Ectodermal cell (in vitro differentiated cells): ENCODE measurements at regions not wholly inside any gene's neighbourhood (a gene's known extent, or its start where the extent isn't known, plus 50 kb on each side); places are given as distances from the start of the nearest gene placed in this dataset.

ENCODE experiments used
- H3K27ac ChIP-seq: 2 replicates; pipeline ENCODE4 v1.7.0; 2013; ENCODE audit warnings: mild to moderate bottlenecking, low read depth, low read length; ENCODE audit not compliant: insufficient read depth, poor library complexity, severe bottlenecking
- H3K27me3 ChIP-seq: 2 replicates; pipeline ENCODE4 v1.7.0; 2013; ENCODE audit warnings: mild to moderate bottlenecking, low read length; ENCODE audit not compliant: insufficient read depth, control insufficient read depth, poor library complexity, severe bottlenecking
- H3K36me3 ChIP-seq: one replicate; pipeline ENCODE4 v1.7.0; 2013; ENCODE audit warnings: low read length; ENCODE audit not compliant: control insufficient read depth, insufficient read depth
- H3K4me1 ChIP-seq: one replicate; pipeline ENCODE4 v1.7.0; 2013; ENCODE audit warnings: low read length; ENCODE audit not compliant: control insufficient read depth, insufficient read depth
- H3K4me3 ChIP-seq: 2 replicates; pipeline ENCODE4 v1.7.0; 2013; ENCODE audit warnings: low read depth, low read length, control low read depth; ENCODE audit not compliant: insufficient read depth
- H3K9me3 ChIP-seq: 2 replicates; pipeline ENCODE4 v1.7.0; 2013; ENCODE audit warnings: mild to moderate bottlenecking, low read length, moderate library complexity; ENCODE audit not compliant: control insufficient read depth
- WGBS, 2 experiments: methylation state at CpG; one replicate each; pipeline ENCODE4 v1.1.7; 2013; ENCODE audit warnings: missing lambda C conversion rate in 2 of 2; 5-methylcytosine and 5-hydroxymethylcytosine counted together

DNA sequence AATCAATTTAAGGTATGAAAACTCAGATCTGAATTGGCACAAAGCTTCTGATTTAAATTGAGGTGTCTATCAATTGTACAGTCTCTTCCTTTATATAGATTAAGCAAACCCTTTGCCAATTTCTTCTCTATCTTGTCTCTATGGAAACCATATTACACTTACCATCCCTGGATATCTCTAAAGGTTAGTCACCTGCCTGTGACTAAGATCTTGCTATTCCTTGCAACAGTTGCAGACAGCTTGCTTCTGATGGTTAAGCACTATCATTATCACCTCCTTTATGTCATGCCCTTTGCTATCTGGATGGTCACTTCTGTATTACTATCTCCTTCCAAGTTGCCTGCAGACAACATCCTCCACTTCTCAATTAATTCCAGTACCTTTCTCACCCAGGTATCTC is 998.6 kb upstream of the B3GALT2 start:
- Histone ChIP-seq H3K36me3 (no peaks in the 10 kb centered on the region), H3K4me1 (no peaks in the 10 kb centered on the region), H3K27ac (no peak overlapping the region), H3K9me3 (no peaks in the 10 kb centered on the region), H3K27me3 (no peaks in the 10 kb centered on the region), H3K4me3 (no peak overlapping the region)

DNA sequence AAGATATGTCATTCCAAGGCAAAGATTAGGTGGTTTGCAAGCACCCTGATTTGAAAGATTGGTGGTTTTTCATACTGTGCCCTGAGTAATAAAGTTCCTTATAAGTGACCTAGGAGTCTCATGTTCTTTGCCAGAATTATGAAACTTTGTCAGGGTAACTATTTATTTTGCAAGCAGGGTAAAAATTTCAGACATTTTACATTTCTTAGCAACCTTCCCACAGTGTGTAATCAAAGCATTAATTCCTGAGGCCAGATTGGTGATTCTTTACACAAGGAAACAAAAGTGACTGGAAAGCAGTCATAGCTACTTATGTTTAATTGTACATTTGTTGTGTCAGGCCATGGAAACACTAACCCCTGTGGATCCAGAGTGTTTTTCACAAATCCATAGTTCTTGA is 998.0 kb upstream of the B3GALT2 start:
- Histone ChIP-seq H3K9me3 (no peaks in the 10 kb centered on the region), H3K4me1 (no peaks in the 10 kb centered on the region), H3K27ac (no peak overlapping the region), H3K27me3 (no peaks in the 10 kb centered on the region), H3K36me3 (no peaks in the 10 kb centered on the region), H3K4me3 (no peak overlapping the region)

DNA sequence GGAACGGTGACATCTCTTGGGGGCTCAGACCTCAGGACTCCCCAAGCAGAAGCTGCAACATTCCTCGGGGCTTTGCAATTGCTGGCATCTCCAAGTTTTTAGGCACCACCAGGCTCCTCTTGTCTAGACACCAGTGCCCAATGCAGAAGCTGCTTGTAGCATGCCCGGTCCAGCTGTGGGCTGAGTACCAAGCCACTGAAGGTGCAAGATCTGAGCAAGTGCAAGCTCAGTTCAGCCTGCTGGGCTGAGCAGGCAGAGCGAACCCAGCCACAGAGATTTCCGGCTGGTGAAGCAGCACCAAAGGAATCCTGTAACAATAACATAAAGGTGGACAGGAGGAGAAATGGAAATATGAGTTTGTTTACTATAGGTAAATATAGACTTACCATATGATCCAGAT is 995.4 kb upstream of the B3GALT2 start:
- no peaks in the 10 kb centered on the region for H3K9me3 ChIP-seq
- no peak overlapping the region for H3K4me3 ChIP-seq
- H3K36me3 ChIP-seq: no peaks in the 10 kb centered on the region
- no peaks in the 10 kb centered on the region for H3K4me1 ChIP-seq
- 92 to 98% methylated on average over 5 of the region's 5 CpGs for WGBS, 2 experiments
- no peaks in the 10 kb centered on the region for H3K27me3 ChIP-seq
- H3K27ac ChIP-seq: no peak overlapping the region

DNA sequence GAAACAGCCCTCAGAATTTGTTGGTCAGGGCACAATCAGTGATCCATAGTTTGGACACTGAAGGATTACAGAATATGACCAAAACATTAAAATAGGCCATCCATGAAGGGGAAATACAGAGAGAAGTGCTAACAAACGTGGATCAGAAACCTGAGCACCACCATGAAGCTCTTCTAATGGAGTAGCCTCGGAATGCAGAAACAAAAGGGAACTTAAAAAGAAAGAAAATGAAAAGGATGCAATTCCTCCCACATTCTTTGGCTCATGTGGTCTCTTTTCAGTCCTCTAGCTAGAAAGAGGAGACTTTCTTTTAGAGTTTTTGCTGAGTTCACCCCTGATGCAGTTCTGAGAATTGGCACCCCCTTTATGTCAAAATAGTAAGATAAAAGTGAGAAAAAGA is 989.8 kb upstream of the B3GALT2 start:
- Histone ChIP-seq H3K9me3 (no peaks in the 10 kb centered on the region), H3K27me3 (no peaks in the 10 kb centered on the region), H3K4me1 (peaks cover 4% of the 10 kb centered on the region), H3K36me3 (no peaks in the 10 kb centered on the region), H3K27ac (no peak overlapping the region), H3K4me3 (no peak overlapping the region)
- WGBS, 2 experiments: 8 to 25% methylated on average over 2 of the region's 2 CpGs

DNA sequence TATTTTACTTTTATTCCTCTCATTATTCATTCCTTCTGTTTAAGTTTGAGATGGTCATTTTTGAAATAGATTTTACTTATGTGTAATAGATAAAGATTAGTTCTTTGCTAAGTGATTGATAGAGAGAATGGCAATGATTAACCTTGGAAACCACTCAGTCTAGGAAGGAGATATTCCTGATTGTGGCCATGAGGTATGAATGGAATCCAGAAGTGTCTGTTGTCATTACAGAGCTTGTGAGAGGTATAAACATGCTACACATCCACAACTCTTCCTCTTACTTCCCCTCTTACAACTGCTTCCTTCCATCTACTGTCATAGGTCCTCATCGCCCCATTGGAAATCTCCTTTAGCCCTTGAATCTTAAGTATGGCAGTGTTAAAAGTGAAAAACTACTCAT is 988.8 kb upstream of the B3GALT2 start:
- H3K4me3 ChIP-seq: no peak overlapping the region
- H3K4me1 ChIP-seq: peaks cover 4% of the 10 kb centered on the region
- H3K27ac ChIP-seq: no peak overlapping the region
- no peaks in the 10 kb centered on the region for H3K36me3 ChIP-seq
- WGBS, 2 experiments: 100% methylated on average over 1 of the region's 1 CpG; no CpG with 5 or more reads in 1 of the 2 experiments
- H3K9me3 ChIP-seq: no peaks in the 10 kb centered on the region
- H3K27me3 ChIP-seq: no peaks in the 10 kb centered on the region

DNA sequence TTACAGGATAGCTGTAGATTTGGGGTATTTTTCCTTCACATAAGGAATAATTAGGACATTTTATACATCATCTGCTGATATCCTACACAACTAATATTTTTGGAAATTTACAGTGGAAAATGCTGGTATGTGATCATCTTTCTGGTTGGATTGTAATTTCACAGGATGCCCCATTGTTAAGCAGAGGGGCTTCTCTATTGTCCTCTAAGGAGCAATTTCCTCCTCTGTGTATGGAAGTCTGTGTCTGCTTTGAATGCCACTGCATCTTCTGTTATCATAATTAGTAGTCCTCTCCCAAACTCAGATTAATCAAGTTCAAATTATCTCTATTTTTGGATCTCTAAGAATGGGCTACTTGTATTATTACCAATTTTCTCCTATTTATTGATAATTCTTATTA is 988.1 kb upstream of the B3GALT2 start:
- Histone ChIP-seq H3K4me3 (no peak overlapping the region), H3K27me3 (no peaks in the 10 kb centered on the region), H3K27ac (no peak overlapping the region), H3K9me3 (no peaks in the 10 kb centered on the region), H3K36me3 (no peaks in the 10 kb centered on the region), H3K4me1 (peaks cover 4% of the 10 kb centered on the region)

DNA sequence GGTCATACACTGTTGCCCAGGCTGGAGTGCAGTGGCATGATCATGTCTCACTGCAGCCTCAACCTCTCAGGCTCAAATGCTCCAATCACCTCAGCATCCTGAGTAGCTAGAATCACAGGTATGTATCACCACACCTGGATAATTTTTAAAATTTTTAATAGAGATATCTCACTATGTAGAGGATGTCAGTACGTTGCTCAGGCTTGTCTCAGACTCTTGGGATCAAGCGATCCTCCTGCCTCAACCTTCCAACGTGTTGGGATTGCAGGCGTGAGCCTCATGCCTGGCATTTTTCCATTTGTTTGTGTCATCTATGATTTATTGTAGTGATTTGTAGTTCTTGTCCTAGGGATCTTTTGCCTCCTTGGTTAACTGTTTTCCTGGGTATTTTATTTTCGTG is 985.2 kb upstream of the B3GALT2 start:
- H3K4me3 ChIP-seq: no peak overlapping the region
- no peaks in the 10 kb centered on the region for H3K9me3 ChIP-seq
- H3K27ac ChIP-seq: no peak overlapping the region
- peaks cover 4% of the 10 kb centered on the region for H3K4me1 ChIP-seq
- no peaks in the 10 kb centered on the region for H3K36me3 ChIP-seq
- WGBS, 2 experiments: 95% methylated on average over 5 of the region's 5 CpGs
- H3K27me3 ChIP-seq: no peaks in the 10 kb centered on the region

DNA sequence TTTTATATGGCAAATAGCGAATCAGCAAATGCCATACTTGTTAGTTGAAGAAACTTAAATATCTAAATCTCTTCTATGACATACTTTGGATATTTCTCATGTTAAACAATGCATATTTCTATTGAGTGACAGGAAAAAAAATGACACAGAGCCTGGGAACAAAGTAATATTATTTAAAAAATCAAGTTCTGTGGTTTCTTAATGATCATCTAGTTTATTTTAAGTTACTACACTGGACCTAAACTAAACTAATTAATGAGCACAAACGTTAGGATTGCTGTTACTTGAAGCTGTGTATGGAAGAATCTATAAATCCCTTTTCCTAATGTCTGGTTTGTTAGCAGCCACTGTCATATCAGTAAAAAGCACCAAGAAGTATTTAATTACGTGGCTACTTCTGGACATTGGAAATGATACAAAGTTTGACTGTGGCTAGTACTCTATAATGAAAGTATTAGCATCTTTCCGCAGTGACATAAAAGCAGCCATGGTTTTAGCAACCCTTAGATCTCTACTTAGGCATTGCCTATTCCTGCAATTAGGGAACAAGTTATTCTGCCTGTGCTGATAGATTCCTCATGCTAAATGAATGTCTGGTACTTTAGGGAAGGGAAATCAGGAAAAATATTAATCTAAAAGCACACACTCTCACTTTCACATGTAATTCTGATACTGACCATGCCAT is 981.7 kb upstream of the B3GALT2 start:
- no peaks in the 10 kb centered on the region for H3K9me3 ChIP-seq
- H3K27ac ChIP-seq: no peak overlapping the region
- no peaks in the 10 kb centered on the region for H3K27me3 ChIP-seq
- H3K4me3 ChIP-seq: no peak overlapping the region
- 88 to 93% methylated on average over 3 of the region's 4 CpGs for WGBS, 2 experiments
- no peaks in the 10 kb centered on the region for H3K36me3 ChIP-seq
- no peaks in the 10 kb centered on the region for H3K4me1 ChIP-seq

DNA sequence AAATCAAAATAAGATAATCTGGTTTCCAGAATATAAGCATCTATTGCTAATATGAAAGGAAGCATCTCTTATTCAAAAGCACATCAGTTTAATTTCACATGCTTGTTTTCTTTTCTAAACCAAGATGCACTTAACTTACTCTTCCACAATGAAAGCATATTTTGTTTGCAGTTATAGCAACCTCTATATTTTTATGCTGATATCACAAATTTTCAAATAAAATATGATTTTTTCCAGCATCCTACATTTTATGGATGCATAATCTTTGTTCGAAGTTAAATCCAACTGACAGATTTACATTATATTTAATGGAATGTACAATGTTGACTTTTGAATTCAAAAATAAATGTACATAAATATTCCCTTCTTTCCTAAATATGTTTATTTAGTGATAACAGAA is 978.3 kb upstream of the B3GALT2 start:
- Histone ChIP-seq H3K4me1 (no peaks in the 10 kb centered on the region), H3K9me3 (no peaks in the 10 kb centered on the region), H3K27ac (no peak overlapping the region), H3K36me3 (no peaks in the 10 kb centered on the region), H3K4me3 (no peak overlapping the region), H3K27me3 (no peaks in the 10 kb centered on the region)
- no CpG with 5 or more reads among the region's 1 CpG for WGBS, 2 experiments

DNA sequence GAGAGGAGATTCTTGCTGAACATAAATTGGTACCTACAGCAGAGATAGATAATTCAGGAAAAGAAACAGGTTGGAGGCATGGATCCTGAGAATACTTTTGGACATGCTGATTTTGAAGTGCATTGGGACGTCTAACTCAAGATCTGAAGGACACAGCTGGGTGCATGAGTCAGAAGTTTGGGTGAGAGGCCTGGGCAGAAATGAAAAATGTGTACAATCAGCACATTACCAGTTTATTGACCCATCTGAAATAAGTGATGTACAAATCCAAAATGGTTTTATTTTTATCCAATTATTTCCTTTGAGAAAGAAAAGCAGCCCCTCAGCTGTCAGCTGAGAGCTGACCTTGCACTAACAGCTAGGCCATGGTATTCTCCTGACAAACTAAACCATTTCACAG is 975.2 kb upstream of the B3GALT2 start:
- WGBS, 2 experiments: 82 to 92% methylated on average over 1 of the region's 1 CpG
- H3K36me3 ChIP-seq: no peaks in the 10 kb centered on the region
- H3K4me1 ChIP-seq: no peaks in the 10 kb centered on the region
- no peaks in the 10 kb centered on the region for H3K27me3 ChIP-seq
- no peaks in the 10 kb centered on the region for H3K9me3 ChIP-seq
- no peak overlapping the region for H3K4me3 ChIP-seq
- no peak overlapping the region for H3K27ac ChIP-seq

DNA sequence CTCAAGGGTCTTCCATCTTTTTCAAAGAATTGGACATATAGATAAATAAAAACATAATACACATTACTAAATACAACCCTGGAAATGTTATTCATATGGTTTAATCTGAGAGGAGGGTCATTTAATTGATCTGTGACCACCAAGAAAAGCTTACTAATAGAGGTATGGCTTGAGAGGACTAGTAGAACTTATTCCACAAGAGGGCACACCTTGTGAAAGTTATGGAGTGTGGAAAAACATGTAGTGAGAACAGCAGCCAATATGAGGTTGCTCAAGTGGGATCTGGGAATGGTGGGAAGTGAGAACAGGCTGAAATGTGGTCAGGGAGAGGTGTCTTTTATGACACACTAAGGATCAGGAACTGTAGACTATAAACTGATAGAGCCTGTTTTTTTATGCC is 973.5 kb upstream of the B3GALT2 start:
- no peaks in the 10 kb centered on the region for H3K27me3 ChIP-seq
- no peak overlapping the region for H3K4me3 ChIP-seq
- H3K36me3 ChIP-seq: no peaks in the 10 kb centered on the region
- no peaks in the 10 kb centered on the region for H3K9me3 ChIP-seq
- H3K27ac ChIP-seq: no peak overlapping the region
- no peaks in the 10 kb centered on the region for H3K4me1 ChIP-seq
